ELF-1 (cell line): ENCODE measurements at regions not wholly inside any gene's neighbourhood (a gene's known extent, or its start where the extent isn't known, plus 50 kb on each side); places are given as distances from the start of the nearest gene placed in this dataset.
A peak's percentile ranks its signal among the peaks of the same experiment; 100 is the strongest.

Experiments
- DNase-seq: peaks from one replicate; pipeline ENCODE4 v3.0.0-alpha.2; 2016; ENCODE audit warnings: low read depth, low spot score

DNA sequence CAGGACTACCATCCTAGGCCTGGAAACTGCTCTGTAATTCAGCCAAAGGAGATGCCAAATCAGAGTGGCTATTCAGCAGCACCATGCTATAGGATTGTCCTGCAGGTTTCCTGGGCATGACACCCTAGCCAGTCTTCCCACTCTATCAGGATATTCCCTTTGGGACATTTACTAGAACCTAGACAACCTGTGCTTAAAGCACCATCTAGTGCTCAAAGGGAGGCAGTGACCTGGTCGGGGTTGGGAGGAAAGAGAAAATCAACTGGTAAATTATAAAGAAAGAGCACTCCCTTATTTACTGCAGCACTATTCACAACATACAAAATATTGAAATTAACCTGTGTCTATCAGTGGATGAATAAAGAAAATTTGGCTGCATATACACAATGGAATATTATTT is 67.2 kb upstream of the SMLR1 start:
- peak; percentile 50 for DNase-seq

DNA sequence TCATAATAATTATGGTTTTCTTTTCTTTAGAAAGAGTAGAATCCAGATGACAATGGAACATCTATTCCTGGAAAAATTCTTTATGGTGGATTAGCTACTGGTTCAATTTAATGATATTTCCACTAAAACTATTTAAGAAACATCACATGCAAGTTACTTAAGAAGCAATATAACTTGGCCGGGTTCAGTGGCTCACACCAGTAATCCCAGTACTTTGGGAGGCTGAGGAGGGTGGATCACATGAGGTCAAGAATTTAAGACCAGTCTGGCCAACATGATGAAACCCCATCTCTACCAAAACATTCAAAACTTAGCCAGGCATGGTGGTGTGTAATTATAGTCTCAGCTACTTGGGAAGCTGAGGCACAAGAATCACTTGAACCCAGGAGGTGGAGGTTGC is 65.9 kb upstream of the SMLR1 start:
- no peak for DNase-seq

- no peak for DNase-seq
Observed at GRCh38 chr6:130765181-130765727, 62.0 kb upstream of the SMLR1 start.

- no peak for DNase-seq
Observed at GRCh38 chr6:130766239-130767144, 60.7 kb upstream of the SMLR1 start.

- no peak for DNase-seq
Observed at GRCh38 chr6:130769861-130770260, 57.3 kb upstream of the SMLR1 start.

GRCh38 chr6:130771741-130772140 is 55.5 kb upstream of the SMLR1 start:
- no peak for DNase-seq

DNA sequence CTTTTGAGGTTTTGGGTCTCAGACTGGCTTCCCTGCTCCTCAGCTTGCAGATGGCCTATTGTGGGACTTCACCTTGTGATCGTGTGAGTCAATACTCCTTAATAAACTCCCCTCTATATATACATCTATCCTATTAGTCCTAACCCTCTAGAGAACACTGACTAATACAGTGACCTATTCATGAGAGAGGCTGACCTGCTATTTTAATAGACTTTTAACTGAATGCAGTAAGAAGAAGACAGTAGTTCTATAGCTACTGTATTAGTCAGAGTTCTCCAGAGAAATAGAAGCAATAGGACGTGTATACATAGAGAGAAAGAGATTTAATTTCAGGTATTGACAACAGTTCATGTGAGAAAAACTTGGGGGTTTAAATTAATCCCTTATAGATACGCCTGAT is 53.3 kb upstream of the SMLR1 start:
- no peak for DNase-seq

GRCh38 chr6:130775411-130776012 is 51.7 kb upstream of the SMLR1 start:
- DNase-seq, result no peak

DNA sequence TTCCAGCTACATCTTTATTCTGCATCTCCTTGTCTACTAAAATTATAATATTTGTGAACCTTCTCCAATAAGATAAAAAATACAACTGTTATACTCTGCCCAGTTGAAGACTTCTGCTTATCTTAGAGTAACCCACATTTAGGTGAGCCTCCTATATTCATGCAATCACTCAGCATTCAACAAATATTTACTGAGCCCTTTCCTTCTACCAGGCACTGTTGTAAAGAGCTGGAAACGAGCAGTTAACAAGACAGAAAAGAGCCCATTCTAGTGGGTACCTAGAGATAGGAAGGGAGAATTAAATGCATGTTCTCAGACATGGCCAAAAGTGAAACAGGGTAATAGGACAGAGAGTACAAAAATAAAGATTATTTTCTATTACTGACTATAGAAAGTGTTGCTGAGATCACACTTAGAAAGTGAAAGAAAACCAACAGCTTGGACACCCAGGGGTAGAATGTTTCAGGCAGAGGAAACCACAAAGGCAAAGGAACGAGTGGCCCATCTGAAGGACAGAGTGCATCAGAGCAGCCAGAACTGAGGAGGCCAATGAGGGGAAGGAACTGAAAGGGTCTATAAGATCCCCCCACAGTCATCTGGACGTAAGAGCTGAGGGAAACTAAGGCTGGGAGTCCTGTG is 50.8 kb upstream of the SMLR1 start:
- no peak for DNase-seq
